Esophagus squamous epithelium (tissue), 5 donors: ENCODE measurements at regions not wholly inside any gene's neighbourhood (a gene's known extent, or its start where the extent isn't known, plus 50 kb on each side); places are given as distances from the start of the nearest gene placed in this dataset.

Experiments
- DNase-seq: peaks from one replicate; lab custom pipeline; 2025; lab: John Stamatoyannopoulos, UW
- H3K27ac ChIP-seq, 4 donors: fragments of 200-600 bp; sonication (generic); one replicate each; pipeline ENCODE4 v1.5.1; 2016 to 2019; ENCODE audit warnings: mild to moderate bottlenecking in 1 of 4
- H3K27me3 ChIP-seq, 4 donors: fragments of 200-600 bp; sonication (generic); 1 replicate in 3 of 4; 2 replicates in 1 of 4; pipeline versions ENCODE4 v1.5.1 to v1.6.0; 2017 to 2021; ENCODE audit warnings: antibody characterized with exemption in 1 of 4
- H3K36me3 ChIP-seq, 3 donors: fragments of 200-600 bp; sonication (generic); one replicate each; pipeline ENCODE4 v1.5.1; 2016 to 2019
- H3K4me1 ChIP-seq, 3 donors: fragments of 200-600 bp; sonication (generic); one replicate each; pipeline ENCODE4 v1.5.1; 2017 to 2019
- H3K4me3 ChIP-seq, 4 donors: fragments of 200-600 bp; sonication (generic); 1 replicate in 3 of 4; 2 replicates in 1 of 4; pipeline ENCODE4 v1.5.1; 2016 to 2019; ENCODE audit warnings: mild to moderate bottlenecking in 2 of 4, moderate library complexity in 1 of 4
- H3K9me3 ChIP-seq, 3 donors: fragments of 200-600 bp; sonication (generic); one replicate each; pipeline ENCODE4 v1.5.1; 2016 to 2019
- CTCF ChIP-seq, 6 experiments: fragments of 450-650 bp in 4 of 6; fragments of 200-600 bp in 2 of 6; sonication (generic) in 2 of 6; IDR thresholded peaks; one replicate each; pipeline ENCODE4 v1.5.1; 2016 to 2019; ENCODE audit warnings: antibody characterized with exemption in 6 of 6, mild to moderate bottlenecking in 4 of 6, moderate library complexity in 4 of 6
- POLR2A ChIP-seq, 4 donors: fragments of 450-650 bp; IDR thresholded peaks; one replicate each; pipeline ENCODE4 v1.6.1; 2017; ENCODE audit warnings: antibody characterized with exemption in 4 of 4, mild to moderate bottlenecking in 4 of 4, moderate library complexity in 3 of 4
- WGBS, 2 donors: methylation state at CpG; one replicate each; pipeline ENCODE4 v1.1.5; 2018; 5-methylcytosine and 5-hydroxymethylcytosine counted together
- intact Hi-C: fragments of 100-400 bp; cut with DNase I; formaldehyde crosslinking; loops from one replicate; pipeline ENCODE4 v1.15.0; 2022
- donor health status: DM: yes; HTN: yes; CAD: no.

GRCh38 chr15:87744815-87745214 lies 511.7 kb downstream of the NTRK3 start:
- no peaks in the 10 kb centered on the region for H3K9me3 ChIP-seq
- no peaks in the 10 kb centered on the region for H3K4me1 ChIP-seq
- H3K27ac ChIP-seq = no peak overlapping the region
- no peaks in the 10 kb centered on the region for H3K36me3 ChIP-seq
- intact Hi-C loops = no loop called here
- 73 to 75% methylated on average over 2 of the region's 2 CpGs for WGBS, 2 donors
- H3K4me3 ChIP-seq = no peak overlapping the region
- no peak for DNase-seq
- no peaks in the 10 kb centered on the region for H3K27me3 ChIP-seq
- TF ChIP-seq POLR2A (IDR thresholded peaks at IDR 0.05) (no peak), CTCF (IDR thresholded peaks at IDR 0.05) (no peak)

GRCh38 chr15:87743562-87743961 lies 513.0 kb downstream of the NTRK3 start:
- Histone ChIP-seq H3K9me3 (no peaks in the 10 kb centered on the region), H3K4me1 (no peaks in the 10 kb centered on the region), H3K4me3 (no peak overlapping the region), H3K27me3 (no peaks in the 10 kb centered on the region), H3K27ac (no peak overlapping the region), H3K36me3 (no peaks in the 10 kb centered on the region)
- WGBS, 2 donors = 40% methylated on average over 3 of the region's 3 CpGs
- TF ChIP-seq POLR2A (IDR thresholded peaks at IDR 0.05) = no peak
- no peak for TF ChIP-seq CTCF (IDR thresholded peaks at IDR 0.05)
- DNase-seq = no peak
- intact Hi-C loops = no loop called here

- no peak for DNase-seq
- H3K4me3 ChIP-seq = no peak overlapping the region
- H3K27ac ChIP-seq = no peak overlapping the region
- H3K27me3 ChIP-seq = no peaks in the 10 kb centered on the region
- intact Hi-C loops = no loop called here
- no peaks in the 10 kb centered on the region for H3K36me3 ChIP-seq
- H3K4me1 ChIP-seq = no peaks in the 10 kb centered on the region
- no peaks in the 10 kb centered on the region for H3K9me3 ChIP-seq
- WGBS, 2 donors = 70 to 73% methylated on average over 3 of the region's 3 CpGs
- no peak for TF ChIP-seq CTCF (IDR thresholded peaks at IDR 0.05)
- no peak for TF ChIP-seq POLR2A (IDR thresholded peaks at IDR 0.05)
Observed at GRCh38 chr15:87741350-87741749, 515.2 kb downstream of the NTRK3 start.

- intact Hi-C loops = no loop called here
- DNase-seq = no peak
- Histone ChIP-seq H3K4me3 (no peak overlapping the region), H3K27ac (no peak overlapping the region), H3K36me3 (no peaks in the 10 kb centered on the region), H3K27me3 (peaks cover 0 to under 1% (median 0%) of the 10 kb centered on the region in 4 donors), H3K4me1 (no peaks in the 10 kb centered on the region), H3K9me3 (no peaks in the 10 kb centered on the region)
- 64 to 75% methylated on average over 5 of the region's 5 CpGs for WGBS, 2 donors
- TF ChIP-seq POLR2A (IDR thresholded peaks at IDR 0.05) = no peak
- TF ChIP-seq CTCF (IDR thresholded peaks at IDR 0.05) = no peak
Observed at GRCh38 chr15:87740655-87741344, 515.7 kb downstream of the NTRK3 start.

- intact Hi-C loops = no loop called here
- DNase-seq = no peak
- Histone ChIP-seq H3K9me3 (no peaks in the 10 kb centered on the region), H3K27me3 (peaks cover 0 to 6% (median 0%) of the 10 kb centered on the region in 4 donors), H3K4me1 (no peaks in the 10 kb centered on the region), H3K36me3 (no peaks in the 10 kb centered on the region), H3K4me3 (no peak overlapping the region), H3K27ac (no peak overlapping the region)
- 50 to 58% methylated on average over 2 of the region's 2 CpGs for WGBS, 2 donors
- TF ChIP-seq CTCF (IDR thresholded peaks at IDR 0.05) (no peak), POLR2A (IDR thresholded peaks at IDR 0.05) (no peak)
Observed at GRCh38 chr15:87739866-87740265, 516.7 kb downstream of the NTRK3 start.
